ENCODE measurements at regions not wholly inside any gene's neighbourhood (a gene's known extent, or its start where the extent isn't known, plus 50 kb on each side); places are given as distances from the start of the nearest gene placed in this dataset.

- in situ Hi-C loops (cut with HindIII; ENCODE audit: low sequenced_read_pairs) = no loop called here
- DNase-seq (ENCODE audit: low read depth) = no peak
- H3K4me3 ChIP-seq (ENCODE audit: low read depth, low read length) = no peak overlapping the region
- no peak for TF ChIP-seq CTCF (IDR thresholded peaks at IDR 0.05; ENCODE audit: low read depth, low read length, missing control alignments)
These were observed 199.6 kb upstream of the SRRM4 start for GRCh38 chr12:118781692-118782091.

DNA sequence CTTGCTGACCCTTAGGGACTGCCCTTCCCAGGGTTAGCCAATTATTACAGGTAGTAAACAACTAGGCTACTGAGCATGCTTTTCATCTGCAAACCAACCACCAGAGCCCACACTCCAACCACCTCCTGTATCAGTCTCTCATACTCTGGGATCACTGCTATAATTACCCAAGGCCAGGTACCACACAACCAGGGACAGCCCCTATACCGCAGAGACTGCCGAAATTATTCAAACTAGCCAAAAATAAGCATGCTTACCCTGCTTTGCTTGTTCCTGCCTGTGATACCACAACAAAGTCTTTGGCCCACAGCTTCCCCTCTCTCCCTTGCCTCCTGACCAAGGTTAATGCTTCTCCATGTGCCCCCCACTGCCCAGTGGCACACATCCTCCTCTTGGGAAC lies 197.6 kb upstream of the SRRM4 start:
- in situ Hi-C loops (cut with HindIII; ENCODE audit: low sequenced_read_pairs) = no loop called here
- DNase-seq (ENCODE audit: low read depth) = no peak
- H3K4me3 ChIP-seq (ENCODE audit: low read depth, low read length) = no peak overlapping the region
- no peak for TF ChIP-seq CTCF (IDR thresholded peaks at IDR 0.05; ENCODE audit: low read depth, low read length, missing control alignments)

DNA sequence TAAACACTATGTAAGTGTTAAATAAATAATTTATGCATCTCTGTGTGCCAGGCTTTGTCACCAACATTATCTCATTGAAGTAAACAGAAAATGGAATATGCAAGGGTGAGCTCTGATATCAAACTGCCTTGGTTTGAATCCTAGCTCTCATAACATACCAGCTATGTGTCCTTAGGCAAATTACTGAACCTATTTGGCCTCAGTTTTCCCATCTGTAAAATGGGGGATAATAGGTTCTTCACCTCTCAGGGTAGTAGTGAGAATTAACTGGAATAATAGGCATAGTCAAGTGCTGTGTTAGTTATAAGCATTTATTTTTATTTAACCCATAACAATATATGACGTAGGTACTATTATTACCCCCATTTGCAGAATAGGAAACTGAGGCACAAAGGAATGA lies 190.8 kb upstream of the SRRM4 start:
- DNase-seq (ENCODE audit: low read depth) = no peak
- in situ Hi-C loops (cut with HindIII; ENCODE audit: low sequenced_read_pairs) = no loop called here
- TF ChIP-seq CTCF (IDR thresholded peaks at IDR 0.05; ENCODE audit: low read depth, low read length, missing control alignments) = no peak
- no peak overlapping the region for H3K4me3 ChIP-seq (ENCODE audit: low read depth, low read length)

- DNase-seq (ENCODE audit: low read depth) = no peak
- no peak for TF ChIP-seq CTCF (IDR thresholded peaks at IDR 0.05; ENCODE audit: low read depth, low read length, missing control alignments)
- in situ Hi-C loops (cut with HindIII; ENCODE audit: low sequenced_read_pairs) = no loop called here
- H3K4me3 ChIP-seq (ENCODE audit: low read depth, low read length) = no peak overlapping the region
These were observed 167.5 kb upstream of the SRRM4 start for GRCh38 chr12:118813778-118814357.

DNA sequence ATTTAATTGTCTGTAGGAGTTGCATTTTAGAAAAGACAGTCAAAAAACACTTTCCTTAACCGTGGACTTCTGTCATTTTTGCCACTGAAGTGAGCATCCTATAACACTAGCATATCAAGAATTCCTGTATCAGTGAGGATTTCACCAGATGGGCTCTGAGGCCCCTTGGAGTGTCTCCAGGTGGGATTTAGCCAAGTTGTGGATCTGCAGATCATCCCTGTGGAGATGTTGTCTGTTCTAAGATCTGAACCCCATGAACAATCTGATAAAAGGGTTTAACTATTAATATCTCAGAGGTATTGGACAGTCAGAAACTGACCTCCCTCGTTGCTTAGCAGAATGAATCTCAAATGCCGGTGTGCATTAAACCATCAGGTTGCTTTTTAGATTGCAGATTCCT lies 165.0 kb upstream of the SRRM4 start:
- in situ Hi-C loops (cut with HindIII; ENCODE audit: low sequenced_read_pairs) = no loop called here
- no peak overlapping the region for H3K4me3 ChIP-seq (ENCODE audit: low read depth, low read length)
- DNase-seq (ENCODE audit: low read depth) = no peak
- TF ChIP-seq CTCF (IDR thresholded peaks at IDR 0.05; ENCODE audit: low read depth, low read length, missing control alignments) = no peak

GRCh38 chr12:118821386-118821925 lies 159.9 kb upstream of the SRRM4 start:
- no peak for TF ChIP-seq CTCF (IDR thresholded peaks at IDR 0.05; ENCODE audit: low read depth, low read length, missing control alignments)
- no peak for DNase-seq (ENCODE audit: low read depth)
- H3K4me3 ChIP-seq (ENCODE audit: low read depth, low read length) = no peak overlapping the region
- in situ Hi-C loops (cut with HindIII; ENCODE audit: low sequenced_read_pairs) = no loop called here

All from astrocyte of the cerebellum (primary cell).